Left ventricle myocardium inferior (tissue), 1 donor: ENCODE measurements at regions not wholly inside any gene's neighbourhood (a gene's known extent, or its start where the extent isn't known, plus 50 kb on each side); places are given as distances from the start of the nearest gene placed in this dataset.

Experiments used
- DNase-seq: peaks from one replicate; pipeline ENCODE4 v3.0.0-alpha.2; 2020
- H3K27ac ChIP-seq: fragments of 200-600 bp; replicated peaks from 2 replicates; pipeline ENCODE4 v1.8.0; 2021
- H3K27me3 ChIP-seq: fragments of 200-600 bp; 2 replicates; pipeline ENCODE4 v1.8.0; 2021; ENCODE audit warnings: low read depth
- H3K36me3 ChIP-seq: fragments of 200-600 bp; 2 replicates; pipeline ENCODE4 v1.8.0; 2021
- H3K4me1 ChIP-seq: fragments of 200-600 bp; 2 replicates; pipeline ENCODE4 v1.8.0; 2021
- H3K4me3 ChIP-seq: fragments of 200-600 bp; 2 replicates; pipeline ENCODE4 v1.8.0; 2021; ENCODE audit warnings: mild to moderate bottlenecking, moderate library complexity
- H3K9me3 ChIP-seq: fragments of 200-600 bp; replicated peaks from 2 replicates; pipeline ENCODE4 v1.8.0; 2021
- intact Hi-C: fragments of 100-400 bp; cut with micrococcal nuclease; formaldehyde crosslinking; loops from one replicate; pipeline ENCODE4 v1.11.0; 2022
- TF ChIP-seq, protein P1 (sequence below): fragments of 200-600 bp; IDR thresholded peaks from 2 replicates; pipeline ENCODE4 v1.8.0; 2021; ENCODE audit warnings: antibody characterized with exemption, mild to moderate bottlenecking, borderline replicate concordance
- donor health status: DM: no; HTN: yes; CAD: no; lungs with severe emphysema.

GRCh38 chr1:59237900-59238299, 59.0 kb upstream of the FGGY start:
- intact Hi-C loops: no loop called here
- Histone ChIP-seq H3K4me3 (no peak overlapping the region), H3K27ac (no peak overlapping the region), H3K4me1 (no peaks in the 10 kb centered on the region), H3K36me3 (no peaks in the 10 kb centered on the region), H3K27me3 (no peaks in the 10 kb centered on the region), H3K9me3 (no peaks in the 10 kb centered on the region)
- TF ChIP-seq, protein P1, sequence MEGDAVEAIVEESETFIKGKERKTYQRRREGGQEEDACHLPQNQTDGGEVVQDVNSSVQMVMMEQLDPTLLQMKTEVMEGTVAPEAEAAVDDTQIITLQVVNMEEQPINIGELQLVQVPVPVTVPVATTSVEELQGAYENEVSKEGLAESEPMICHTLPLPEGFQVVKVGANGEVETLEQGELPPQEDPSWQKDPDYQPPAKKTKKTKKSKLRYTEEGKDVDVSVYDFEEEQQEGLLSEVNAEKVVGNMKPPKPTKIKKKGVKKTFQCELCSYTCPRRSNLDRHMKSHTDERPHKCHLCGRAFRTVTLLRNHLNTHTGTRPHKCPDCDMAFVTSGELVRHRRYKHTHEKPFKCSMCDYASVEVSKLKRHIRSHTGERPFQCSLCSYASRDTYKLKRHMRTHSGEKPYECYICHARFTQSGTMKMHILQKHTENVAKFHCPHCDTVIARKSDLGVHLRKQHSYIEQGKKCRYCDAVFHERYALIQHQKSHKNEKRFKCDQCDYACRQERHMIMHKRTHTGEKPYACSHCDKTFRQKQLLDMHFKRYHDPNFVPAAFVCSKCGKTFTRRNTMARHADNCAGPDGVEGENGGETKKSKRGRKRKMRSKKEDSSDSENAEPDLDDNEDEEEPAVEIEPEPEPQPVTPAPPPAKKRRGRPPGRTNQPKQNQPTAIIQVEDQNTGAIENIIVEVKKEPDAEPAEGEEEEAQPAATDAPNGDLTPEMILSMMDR: no peak
- no peak for DNase-seq

- DNase-seq: no peak
- no peaks in the 10 kb centered on the region for H3K4me1 ChIP-seq
- H3K4me3 ChIP-seq: no peak overlapping the region
- TF ChIP-seq, protein P1: no peak
- no peaks in the 10 kb centered on the region for H3K27me3 ChIP-seq
- H3K27ac ChIP-seq: no peak overlapping the region
- H3K36me3 ChIP-seq: no peaks in the 10 kb centered on the region
- no peaks in the 10 kb centered on the region for H3K9me3 ChIP-seq
- intact Hi-C loops: no loop called here
Observed at GRCh38 chr1:59238333-59238934, 58.5 kb upstream of the FGGY start.

DNA sequence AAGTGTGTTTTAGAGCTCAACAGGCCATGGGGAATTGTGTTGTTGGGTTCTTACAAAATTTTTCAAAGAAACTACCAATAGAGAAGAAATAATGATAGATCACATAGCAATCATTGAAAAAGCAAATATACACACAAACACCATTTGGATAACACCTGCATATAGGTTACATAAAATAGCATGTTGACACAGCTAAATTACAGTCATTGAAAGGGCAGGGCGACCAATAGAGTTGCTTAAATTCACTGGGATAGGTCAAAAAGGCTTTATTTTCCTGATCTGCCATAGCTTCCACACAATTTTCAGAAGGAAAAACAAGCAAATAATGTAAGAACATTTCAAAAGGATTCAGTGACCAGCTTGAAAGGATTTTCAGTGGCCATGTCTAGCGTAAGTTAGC, 57.9 kb upstream of the FGGY start:
- Histone ChIP-seq H3K36me3 (no peaks in the 10 kb centered on the region), H3K4me3 (no peak overlapping the region), H3K9me3 (peaks cover 1% of the 10 kb centered on the region), H3K4me1 (no peaks in the 10 kb centered on the region), H3K27me3 (no peaks in the 10 kb centered on the region), H3K27ac (no peak overlapping the region)
- intact Hi-C loops: no loop called here
- TF ChIP-seq, protein P1: no peak
- no peak for DNase-seq

GRCh38 chr1:59241909-59242308, 55.0 kb upstream of the FGGY start:
- DNase-seq: no peak
- intact Hi-C loops: no loop called here
- Histone ChIP-seq H3K27me3 (no peaks in the 10 kb centered on the region), H3K9me3 (peaks cover 16% of the 10 kb centered on the region), H3K36me3 (no peaks in the 10 kb centered on the region), H3K4me1 (no peaks in the 10 kb centered on the region), H3K27ac (no peak overlapping the region), H3K4me3 (no peak overlapping the region)
- TF ChIP-seq, protein P1: no peak

DNA sequence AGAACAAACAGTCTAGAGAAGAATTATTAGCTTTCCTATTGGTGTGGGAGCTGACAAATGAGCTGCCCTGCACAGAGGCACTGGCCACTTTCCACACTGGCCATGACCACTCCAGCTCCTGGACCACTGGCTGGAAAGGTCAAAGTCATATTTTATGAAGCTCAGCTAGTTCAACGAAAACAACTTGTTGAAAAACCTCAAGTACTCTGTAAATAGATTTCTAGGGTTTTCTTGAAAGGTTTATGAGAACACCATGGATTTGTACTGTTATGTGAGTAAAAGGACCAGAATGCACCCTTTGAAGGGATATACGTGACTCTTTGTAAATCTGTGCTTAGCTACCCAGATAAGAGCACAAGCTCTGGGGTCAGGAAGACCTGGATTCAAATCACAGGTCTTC, 54.5 kb upstream of the FGGY start:
- intact Hi-C loops: no loop called here

More for the DNA sequence above, 54.5 kb upstream of the FGGY start:
- DNase-seq: no peak
- H3K36me3 ChIP-seq: no peaks in the 10 kb centered on the region
- H3K4me3 ChIP-seq: no peak overlapping the region
- H3K27ac ChIP-seq: no peak overlapping the region
- no peaks in the 10 kb centered on the region for H3K27me3 ChIP-seq
- TF ChIP-seq, protein P1: no peak
- no peaks in the 10 kb centered on the region for H3K4me1 ChIP-seq
- H3K9me3 ChIP-seq: peaks cover 20% of the 10 kb centered on the region
